Breast epithelium (tissue), 4 donors: ENCODE measurements at regions not wholly inside any gene's neighbourhood (a gene's known extent, or its start where the extent isn't known, plus 50 kb on each side); places are given as distances from the start of the nearest gene placed in this dataset.
A peak's percentile ranks its signal among the peaks of the same experiment; 100 is the strongest.

Source experiments
- DNase-seq, 2 donors: peaks; one replicate each; pipeline ENCODE4 v3.0.0-alpha.2; 2019; ENCODE audit warnings: low spot score in 2 of 2
- H3K27ac ChIP-seq, 2 donors: fragments of 200-600 bp; sonication (generic) in 1 of 2; one replicate each; pipeline ENCODE4 v1.5.1; 2016 to 2019; ENCODE audit warnings: mild to moderate bottlenecking in 1 of 2
- H3K27me3 ChIP-seq, 2 donors: fragments of 200-600 bp; sonication (generic) in 1 of 2; one replicate each; pipeline versions ENCODE4 v1.5.1 to v1.6.0; 2017 to 2019; ENCODE audit warnings: control low read depth in 1 of 2, mild to moderate bottlenecking in 1 of 2
- H3K36me3 ChIP-seq: fragments of 200-600 bp; one replicate; pipeline ENCODE4 v1.5.1; 2019
- H3K4me1 ChIP-seq, 2 donors: fragments of 200-600 bp; sonication (generic); one replicate each; pipeline ENCODE4 v1.5.1; 2016 to 2019; ENCODE audit warnings: control low read depth in 1 of 2
- H3K4me3 ChIP-seq, 3 donors: fragments of 200-600 bp; sonication (generic); 1 replicate in 2 of 3; 2 replicates in 1 of 3; pipeline ENCODE4 v1.5.1; 2016 to 2019; ENCODE audit warnings: mild to moderate bottlenecking in 3 of 3, moderate library complexity in 2 of 3
- H3K9me3 ChIP-seq, 2 donors: fragments of 200-600 bp; sonication (generic) in 1 of 2; one replicate each; pipeline ENCODE4 v1.5.1; 2016 to 2019; ENCODE audit warnings: control low read depth in 1 of 2
- CTCF ChIP-seq, 3 donors: fragments of 450-650 bp; IDR thresholded peaks; one replicate each; pipeline ENCODE4 v1.5.1; 2016 to 2017; ENCODE audit warnings: antibody characterized with exemption in 3 of 3, mild to moderate bottlenecking in 3 of 3, moderate library complexity in 3 of 3
- POLR2A ChIP-seq: fragments of 450-650 bp; IDR thresholded peaks from one replicate; pipeline ENCODE4 v1.6.1; 2016; ENCODE audit warnings: antibody characterized with exemption, mild to moderate bottlenecking, moderate library complexity
- POLR2AphosphoS5 ChIP-seq, 3 donors: sonication (generic); formaldehyde crosslinking; IDR thresholded peaks; one replicate each; pipeline ENCODE4 v1.6.1; 2017; ENCODE audit warnings: antibody characterized with exemption in 3 of 3
- intact Hi-C: fragments of 100-400 bp; cut with DNase I; formaldehyde crosslinking; loops from one replicate; pipeline ENCODE4 v1.15.1; 2023; ENCODE audit warnings: low total_unique reads

- TF ChIP-seq POLR2AphosphoS5 (IDR thresholded peaks at IDR 0.05) (no peak), CTCF (IDR thresholded peaks at IDR 0.05) (no peak), POLR2A (no peak)
- Histone ChIP-seq H3K36me3 (no peaks in the 10 kb centered on the region), H3K27me3 (no peaks in the 10 kb centered on the region), H3K4me3 (no peak overlapping the region), H3K4me1 (no peaks in the 10 kb centered on the region), H3K27ac (peak overlapping the region in 1 of 2 donors; percentile 41), H3K9me3 (no peaks in the 10 kb centered on the region)
- DNase-seq, result no peak
- intact Hi-C loops, result no loop called here
These were observed 770.7 kb downstream of the LTN1 start for GRCh38 chr21:28221984-28222383.

GRCh38 chr21:28220680-28221079 lies 772.0 kb downstream of the LTN1 start:
- TF ChIP-seq POLR2A (no peak), POLR2AphosphoS5 (IDR thresholded peaks at IDR 0.05) (no peak), CTCF (IDR thresholded peaks at IDR 0.05) (no peak)
- H3K9me3 ChIP-seq, result no peaks in the 10 kb centered on the region
- H3K36me3 ChIP-seq, result no peaks in the 10 kb centered on the region
- intact Hi-C loops, result no loop called here
- H3K4me1 ChIP-seq, result no peaks in the 10 kb centered on the region
- no peak overlapping the region for H3K27ac ChIP-seq
- no peak overlapping the region for H3K4me3 ChIP-seq
- no peak for DNase-seq
- no peaks in the 10 kb centered on the region for H3K27me3 ChIP-seq

- Histone ChIP-seq H3K9me3 (no peaks in the 10 kb centered on the region), H3K36me3 (no peaks in the 10 kb centered on the region), H3K4me1 (no peaks in the 10 kb centered on the region), H3K4me3 (no peak overlapping the region), H3K27ac (no peak overlapping the region), H3K27me3 (no peaks in the 10 kb centered on the region)
- TF ChIP-seq POLR2AphosphoS5 (IDR thresholded peaks at IDR 0.05) (peak in 1 of 3 donors; percentile 86), POLR2A (no peak)
- DNase-seq, result no peak
- intact Hi-C loops, result loop anchor here (5.0 kb wide), 1 partner anchor 765 kb away; no protein-coding TSS in a partner anchor
These were observed 775.6 kb downstream of the LTN1 start for GRCh38 chr21:28216976-28217523.

GRCh38 chr21:28215214-28215954 lies 777.3 kb downstream of the LTN1 start:
- Histone ChIP-seq H3K4me3 (no peak overlapping the region), H3K9me3 (no peaks in the 10 kb centered on the region), H3K36me3 (no peaks in the 10 kb centered on the region), H3K27me3 (no peaks in the 10 kb centered on the region), H3K4me1 (no peaks in the 10 kb centered on the region), H3K27ac (no peak overlapping the region)
- intact Hi-C loops, result loop anchor here (5.0 kb wide), 1 partner anchor 767 kb away; no protein-coding TSS in a partner anchor
- no peak for DNase-seq
- TF ChIP-seq POLR2AphosphoS5 (IDR thresholded peaks at IDR 0.05) (peak in 1 of 3 donors; percentile 67), CTCF (IDR thresholded peaks at IDR 0.05) (no peak)

GRCh38 chr21:28214786-28215185 lies 777.9 kb downstream of the LTN1 start:
- no peak for DNase-seq
- Histone ChIP-seq H3K4me1 (no peaks in the 10 kb centered on the region), H3K27me3 (no peaks in the 10 kb centered on the region), H3K36me3 (no peaks in the 10 kb centered on the region), H3K27ac (no peak overlapping the region), H3K4me3 (no peak overlapping the region), H3K9me3 (no peaks in the 10 kb centered on the region)
- intact Hi-C loops, result loop anchor here (5.0 kb wide), 1 partner anchor 768 kb away; no protein-coding TSS in a partner anchor
- no peak for TF ChIP-seq CTCF (IDR thresholded peaks at IDR 0.05)
- no peak for TF ChIP-seq POLR2A
- TF ChIP-seq POLR2AphosphoS5 (IDR thresholded peaks at IDR 0.05), result no peak
